HepG2 (cell line): ENCODE measurements at regions not wholly inside any gene's neighbourhood (a gene's known extent, or its start where the extent isn't known, plus 50 kb on each side); places are given as distances from the start of the nearest gene placed in this dataset.
A peak's percentile ranks its signal among the peaks of the same experiment; 100 is the strongest.

Experiments used
- ARID5B ChIP-seq: IDR thresholded peaks from 2 replicates; pipeline ENCODE4 v1.4.0; 2020; ENCODE audit warnings: mild to moderate bottlenecking, missing genetic modification reagents
- ATF4 ChIP-seq, 2 experiments: fragments of 450-650 bp in 1 of 2; sonication (generic) in 1 of 2; formaldehyde crosslinking; IDR thresholded peaks; 2 replicates each; pipeline versions ENCODE4 v1.5.0 to v1.8.0; 2020 to 2022; ENCODE audit warnings: mild to moderate bottlenecking in 1 of 2, missing genetic modification reagents in 1 of 2
- FOXA3 ChIP-seq: IDR thresholded peaks from 2 replicates; pipeline ENCODE4 v1.6.1; 2016; ENCODE audit warnings: missing genetic modification reagents, missing compliant biosample characterization
- FOXO1 ChIP-seq: sonication (generic); formaldehyde crosslinking; IDR thresholded peaks from 2 replicates; pipeline ENCODE4 v1.4.0; 2020; ENCODE audit warnings: missing genetic modification reagents
- FOXP1 ChIP-seq, 2 experiments: fragments of 450-650 bp in 1 of 2; IDR thresholded peaks; 2 replicates each; pipeline ENCODE4 v1.6.1; 2017 to 2018; ENCODE audit warnings: antibody characterized with exemption in 1 of 2
- HMG20A ChIP-seq: IDR thresholded peaks from 2 replicates; pipeline ENCODE4 v1.6.1; 2016; ENCODE audit warnings: borderline replicate concordance
- NFIC ChIP-seq: IDR thresholded peaks from 2 replicates; pipeline ENCODE4 v1.6.1; 2012; ENCODE audit warnings: mild to moderate bottlenecking, low read length, inconsistent platforms
- PAXIP1 ChIP-seq: sonication (generic); formaldehyde crosslinking; conservative IDR thresholded peaks from 2 replicates; pipeline ENCODE4 v1.4.0; 2020; ENCODE audit warnings: mild to moderate bottlenecking, missing genetic modification reagents, moderate library complexity
- PHF8 ChIP-seq: sonication (generic); formaldehyde crosslinking; IDR thresholded peaks from 2 replicates; pipeline ENCODE4 v1.5.0; 2020; ENCODE audit warnings: missing genetic modification reagents
- RXRB ChIP-seq: IDR thresholded peaks from 2 replicates; pipeline ENCODE4 v1.6.1; 2016; ENCODE audit warnings: borderline replicate concordance, missing genetic modification reagents, missing compliant biosample characterization
- SIX1 ChIP-seq: sonication (generic); formaldehyde crosslinking; IDR thresholded peaks from 2 replicates; pipeline ENCODE4 v1.4.0; 2020; ENCODE audit warnings: missing genetic modification reagents, borderline replicate concordance
- ZKSCAN5 ChIP-seq: sonication (generic); formaldehyde crosslinking; IDR thresholded peaks from 2 replicates; pipeline ENCODE4 v1.5.1; 2020; ENCODE audit warnings: mild to moderate bottlenecking, missing genetic modification reagents
- ZNF142 ChIP-seq: sonication (generic); formaldehyde crosslinking; IDR thresholded peaks from 2 replicates; pipeline ENCODE4 v1.4.0; 2020; ENCODE audit warnings: missing genetic modification reagents
- ZNF225 ChIP-seq: sonication (generic); formaldehyde crosslinking; IDR thresholded peaks from 2 replicates; pipeline ENCODE4 v1.4.0; 2020; ENCODE audit warnings: mild to moderate bottlenecking, missing genetic modification reagents

GRCh38 chr6:92371211-92372208, 1047.8 kb downstream of the EPHA7 start (continued):
- TF ChIP-seq ARID5B (CRISPR knock-in tag) (peak; percentile 81), FOXO1 (CRISPR knock-in tag) (no peak), SIX1 (CRISPR knock-in tag) (no peak), ATF4 (CRISPR knock-in tag; IDR thresholded peaks at IDR 0.05) (peak in 1 of 2 experiments; percentile 94; a peak in 2 of 4 replicates), HMG20A (peak; percentile 73), ZKSCAN5 (no peak), ZNF142 (no peak), NFIC (peak; percentile 86; the same call in 1 of the 2 replicates), FOXA3 (CRISPR knock-in tag) (peak; percentile 45; the same call in 1 of the 2 replicates), RXRB (CRISPR knock-in tag) (peak; percentile 33; the same call in 1 of the 2 replicates), PHF8 (no peak), FOXP1 (IDR thresholded peaks at IDR 0.05) (no peak), FOXP1 (CRISPR knock-in tag; IDR thresholded peaks at IDR 0.05) (0 out of 2 replicates have a peak, but pooled peaks have one; percentile 22), ZNF225 (CRISPR knock-in tag) (no peak), PAXIP1 (CRISPR knock-in tag) (peak; percentile 77)
